LNCAP (cell line): ENCODE measurements at regions not wholly inside any gene's neighbourhood (a gene's known extent, or its start where the extent isn't known, plus 50 kb on each side); places are given as distances from the start of the nearest gene placed in this dataset.

ENCODE experiments used
- TF ChIP-seq, protein P1 (sequence below): fragments of 450-650 bp; IDR thresholded peaks from 2 replicates; pipeline ENCODE4 v1.5.1; 2017; ENCODE audit warnings: mild to moderate bottlenecking

DNA sequence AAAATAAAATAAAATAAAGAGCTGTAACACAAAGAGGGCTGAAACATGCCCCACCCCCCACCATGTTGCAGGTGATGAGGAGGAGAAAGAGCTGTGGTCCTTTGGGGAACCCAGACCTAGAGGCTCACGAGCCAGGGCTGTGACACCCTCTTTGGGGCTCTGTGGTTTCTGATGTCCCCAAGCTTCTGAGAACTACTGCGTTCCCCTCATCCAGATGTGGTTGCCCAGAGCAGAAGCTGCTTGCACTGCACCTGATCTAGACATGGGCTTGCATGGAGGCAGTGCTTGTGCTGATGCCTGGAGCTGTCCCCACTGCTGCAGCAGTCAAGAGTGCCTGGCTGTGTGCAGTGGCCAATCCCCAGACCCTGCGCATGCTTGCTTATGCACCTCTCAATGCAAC is 687.9 kb upstream of the ACVR2A start:
- TF ChIP-seq, protein P1, sequence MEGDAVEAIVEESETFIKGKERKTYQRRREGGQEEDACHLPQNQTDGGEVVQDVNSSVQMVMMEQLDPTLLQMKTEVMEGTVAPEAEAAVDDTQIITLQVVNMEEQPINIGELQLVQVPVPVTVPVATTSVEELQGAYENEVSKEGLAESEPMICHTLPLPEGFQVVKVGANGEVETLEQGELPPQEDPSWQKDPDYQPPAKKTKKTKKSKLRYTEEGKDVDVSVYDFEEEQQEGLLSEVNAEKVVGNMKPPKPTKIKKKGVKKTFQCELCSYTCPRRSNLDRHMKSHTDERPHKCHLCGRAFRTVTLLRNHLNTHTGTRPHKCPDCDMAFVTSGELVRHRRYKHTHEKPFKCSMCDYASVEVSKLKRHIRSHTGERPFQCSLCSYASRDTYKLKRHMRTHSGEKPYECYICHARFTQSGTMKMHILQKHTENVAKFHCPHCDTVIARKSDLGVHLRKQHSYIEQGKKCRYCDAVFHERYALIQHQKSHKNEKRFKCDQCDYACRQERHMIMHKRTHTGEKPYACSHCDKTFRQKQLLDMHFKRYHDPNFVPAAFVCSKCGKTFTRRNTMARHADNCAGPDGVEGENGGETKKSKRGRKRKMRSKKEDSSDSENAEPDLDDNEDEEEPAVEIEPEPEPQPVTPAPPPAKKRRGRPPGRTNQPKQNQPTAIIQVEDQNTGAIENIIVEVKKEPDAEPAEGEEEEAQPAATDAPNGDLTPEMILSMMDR = no peak

DNA sequence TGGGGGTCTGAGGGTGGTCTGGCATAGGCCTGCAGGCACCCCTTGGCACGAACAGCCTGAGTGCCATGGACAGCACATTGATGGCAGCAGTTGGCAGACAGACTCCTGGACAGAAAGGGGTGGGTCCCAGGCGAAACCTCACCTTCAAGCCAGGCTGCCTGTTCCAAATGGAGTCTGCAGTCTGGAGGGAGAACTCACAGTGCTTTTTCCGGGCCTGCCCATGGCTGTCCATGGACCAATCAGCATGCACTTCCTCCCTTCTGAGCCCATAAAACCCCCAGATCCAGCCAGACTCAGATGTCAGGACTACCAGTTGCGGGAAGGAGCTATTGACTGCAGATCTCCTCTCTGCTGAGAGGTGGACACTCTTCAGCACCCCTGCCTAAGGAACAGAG is 694.6 kb upstream of the ACVR2A start:
- TF ChIP-seq, protein P1 = no peak

DNA sequence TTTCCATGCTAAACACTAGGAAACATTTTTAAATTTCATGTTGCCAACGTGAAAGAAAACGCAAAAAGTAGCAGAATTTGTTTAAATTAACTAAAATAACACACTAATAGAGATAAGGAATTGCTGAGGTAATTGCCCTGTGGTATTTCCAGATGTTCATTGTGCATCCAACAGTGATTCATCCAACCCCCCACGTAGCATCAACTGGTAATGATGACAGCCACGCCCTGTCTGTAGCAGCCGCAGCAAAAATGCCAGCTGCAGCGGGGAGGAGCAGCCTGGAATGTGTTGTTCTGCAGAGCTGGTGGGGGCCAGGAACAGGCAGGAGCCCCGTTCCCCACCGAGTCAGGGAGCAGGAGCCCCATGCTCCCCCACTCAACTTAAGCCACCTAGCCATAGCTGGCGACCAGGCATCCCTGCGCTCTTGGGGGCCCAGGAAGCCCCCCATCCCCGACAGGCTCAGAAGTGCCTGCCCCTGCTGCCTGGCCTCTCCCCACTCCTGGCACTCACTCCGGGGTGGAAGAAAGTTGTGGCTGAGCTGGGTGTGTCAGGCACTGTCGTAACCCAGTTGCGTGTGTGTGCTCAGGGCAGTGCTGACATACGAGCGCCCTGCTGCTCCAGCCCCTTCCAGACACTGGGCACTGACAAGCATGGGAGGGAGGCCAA is 695.1 kb upstream of the ACVR2A start:
- TF ChIP-seq, protein P1 = no peak

DNA sequence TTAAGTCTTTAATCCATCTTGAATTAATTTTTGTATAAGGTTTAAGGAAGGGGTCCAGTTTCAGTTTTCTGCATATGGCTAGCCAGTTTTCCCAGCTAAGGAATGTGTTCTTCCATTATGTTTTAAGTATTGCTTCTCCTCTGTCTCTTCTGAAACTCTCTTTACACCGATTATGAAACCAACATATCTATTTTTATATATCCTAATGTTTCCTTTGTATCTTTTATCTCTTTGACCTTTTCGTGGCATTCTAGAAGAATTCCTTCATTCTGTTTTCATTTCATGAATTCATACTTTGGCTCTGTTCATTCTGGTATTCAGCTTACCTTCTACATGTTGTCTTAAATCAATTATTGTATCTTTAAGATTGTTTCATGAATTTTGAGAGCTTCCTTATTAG is 697.0 kb upstream of the ACVR2A start:
- TF ChIP-seq, protein P1 = no peak

DNA sequence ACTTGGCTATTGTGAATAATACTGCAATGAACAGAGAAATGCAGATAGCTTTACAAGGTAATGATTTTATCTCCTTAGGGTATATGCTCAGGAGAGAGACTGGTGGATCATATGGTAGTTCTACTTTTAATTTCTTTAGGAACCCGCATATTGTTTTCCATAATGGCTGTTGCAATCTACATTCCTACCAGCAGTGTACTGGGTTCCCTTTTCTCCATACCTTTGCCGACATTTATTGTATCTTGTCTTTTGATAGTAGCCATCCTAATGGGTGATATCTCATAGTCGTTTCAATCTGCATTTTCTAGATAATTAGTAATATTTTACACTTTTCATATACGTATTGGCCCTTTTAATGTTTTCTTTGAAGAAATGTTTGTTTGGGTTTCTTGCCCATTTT is 702.9 kb upstream of the ACVR2A start:
- TF ChIP-seq, protein P1 = no peak

DNA sequence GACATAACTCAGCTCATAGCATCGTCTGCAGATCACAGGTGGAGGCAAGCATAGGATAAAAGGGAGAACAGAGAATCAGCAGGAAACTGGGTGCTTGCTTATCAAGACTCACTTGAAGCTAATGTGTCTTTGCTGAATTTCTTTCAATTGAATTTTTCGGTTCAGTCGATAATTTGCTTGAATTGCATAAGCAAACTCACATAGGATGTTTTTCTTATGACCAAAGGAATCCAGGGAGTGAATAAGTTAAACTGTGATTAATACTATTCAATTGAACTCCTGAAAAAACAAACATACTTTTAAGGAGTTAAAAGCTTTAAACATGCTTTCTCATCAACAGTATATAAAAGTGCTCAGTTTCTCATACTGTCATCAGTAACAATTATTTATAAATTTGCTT is 707.1 kb upstream of the ACVR2A start:
- TF ChIP-seq, protein P1 = no peak

DNA sequence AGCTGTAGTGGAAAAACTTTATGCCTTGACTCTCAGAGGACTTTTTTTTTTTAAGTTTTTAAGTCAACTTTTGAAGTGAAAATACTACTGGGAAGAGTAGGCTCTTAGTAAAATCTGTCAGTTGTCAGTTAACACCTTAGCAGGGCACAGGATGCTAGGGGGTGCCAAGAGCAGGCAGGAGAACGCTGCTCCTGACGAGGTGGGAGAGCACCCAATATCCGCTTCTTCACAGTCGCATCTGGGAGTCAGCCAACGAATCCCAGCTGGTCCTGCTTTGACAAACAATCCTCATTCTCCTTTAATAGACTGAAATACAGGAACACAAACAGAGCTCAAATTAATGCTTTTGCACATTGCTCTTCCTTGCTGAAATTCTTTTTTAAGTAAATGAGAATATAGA is 709.5 kb upstream of the ACVR2A start:
- TF ChIP-seq, protein P1 = no peak
